PC-3 (cell line): ENCODE measurements at regions not wholly inside any gene's neighbourhood (a gene's known extent, or its start where the extent isn't known, plus 50 kb on each side); places are given as distances from the start of the nearest gene placed in this dataset.

Source experiments
- CTCF ChIP-seq: fragments of 300-600 bp; sonication (generic); conservative IDR thresholded peaks from 2 replicates; pipeline ENCODE4 v1.5.1; 2017; ENCODE audit warnings: antibody characterized with exemption, low read depth, mild to moderate bottlenecking, low read length
- EZH2 ChIP-seq: fragments of 300-600 bp; sonication (generic); IDR thresholded peaks from one replicate; pipeline ENCODE4 v1.6.1; 2017; ENCODE audit warnings: antibody characterized with exemption, mild to moderate bottlenecking, low read length; ENCODE audit not compliant: unreplicated experiment
- EZH2phosphoT487 ChIP-seq: fragments of 300-600 bp; sonication (generic); IDR thresholded peaks from 2 replicates; pipeline ENCODE4 v1.6.1; 2018; ENCODE audit warnings: mild to moderate bottlenecking, antibody characterized with exemption, low read length, borderline replicate concordance

GRCh38 chr10:63677001-63677400 is 155.8 kb downstream of the REEP3 start:
- TF ChIP-seq EZH2phosphoT487 (no peak), CTCF (no peak), EZH2 (no peak)
